H4 (cell line): ENCODE measurements at regions not wholly inside any gene's neighbourhood (a gene's known extent, or its start where the extent isn't known, plus 50 kb on each side); places are given as distances from the start of the nearest gene placed in this dataset.

ENCODE experiments used
- DNase-seq: peaks from one replicate; pipeline ENCODE4 v3.0.0-alpha.2; 2015; ENCODE audit warnings: low spot score

- DNase-seq: no peak
Observed at GRCh38 chr3:181660337-181660736, 51.4 kb upstream of the SOX2 start.

GRCh38 chr3:181637456-181637855, 74.3 kb upstream of the SOX2 start:
- DNase-seq: no peak

- no peak for DNase-seq
Observed at GRCh38 chr3:181637056-181637455, 74.7 kb upstream of the SOX2 start.

- no peak for DNase-seq
Observed at GRCh38 chr3:181635141-181635540, 76.6 kb upstream of the SOX2 start.

GRCh38 chr3:181633556-181633955, 78.2 kb upstream of the SOX2 start:
- DNase-seq: no peak

- no peak for DNase-seq
Observed at GRCh38 chr3:181631901-181632300, 79.8 kb upstream of the SOX2 start.

GRCh38 chr3:181630853-181631252, 80.9 kb upstream of the SOX2 start:
- no peak for DNase-seq

GRCh38 chr3:181629711-181630110, 82.0 kb upstream of the SOX2 start:
- no peak for DNase-seq

GRCh38 chr3:181629029-181629428, 82.7 kb upstream of the SOX2 start:
- no peak for DNase-seq

GRCh38 chr3:181628384-181628783, 83.3 kb upstream of the SOX2 start:
- no peak for DNase-seq

GRCh38 chr3:181626036-181626435, 85.7 kb upstream of the SOX2 start:
- no peak for DNase-seq

- peak; percentile 34 for DNase-seq
Observed at GRCh38 chr3:181623924-181624694, 87.6 kb upstream of the SOX2 start.

- no peak for DNase-seq
Observed at GRCh38 chr3:181622365-181622764, 89.4 kb upstream of the SOX2 start.

- DNase-seq: no peak
Observed at GRCh38 chr3:181619897-181620296, 91.8 kb upstream of the SOX2 start.

- no peak for DNase-seq
Observed at GRCh38 chr3:181618260-181618659, 93.5 kb upstream of the SOX2 start.

GRCh38 chr3:181616088-181617070, 95.3 kb upstream of the SOX2 start:
- no peak for DNase-seq

- no peak for DNase-seq
Observed at GRCh38 chr3:181615666-181616065, 96.1 kb upstream of the SOX2 start.

GRCh38 chr3:181614878-181615277, 96.8 kb upstream of the SOX2 start:
- no peak for DNase-seq

- DNase-seq: no peak
Observed at GRCh38 chr3:181613813-181614212, 97.9 kb upstream of the SOX2 start.

GRCh38 chr3:181613191-181613590, 98.5 kb upstream of the SOX2 start:
- no peak for DNase-seq

- no peak for DNase-seq
Observed at GRCh38 chr3:181610973-181611265, 100.8 kb upstream of the SOX2 start.

- DNase-seq: no peak
Observed at GRCh38 chr3:181610083-181610972, 101.4 kb upstream of the SOX2 start.
